GOT3 (cell line): ENCODE measurements at regions not wholly inside any gene's neighbourhood (a gene's known extent, or its start where the extent isn't known, plus 50 kb on each side); places are given as distances from the start of the nearest gene placed in this dataset.
"Not testable (repeated sequence)": the region's sequence is repeated elsewhere in the genome, so short reads cannot be mapped to it uniquely, and the experiment has no call there.

Source experiments
- DNase-seq: peaks from one replicate; lab custom pipeline; 2025; ENCODE audit warnings: mixed read lengths; lab: John Stamatoyannopoulos, UW

DNA sequence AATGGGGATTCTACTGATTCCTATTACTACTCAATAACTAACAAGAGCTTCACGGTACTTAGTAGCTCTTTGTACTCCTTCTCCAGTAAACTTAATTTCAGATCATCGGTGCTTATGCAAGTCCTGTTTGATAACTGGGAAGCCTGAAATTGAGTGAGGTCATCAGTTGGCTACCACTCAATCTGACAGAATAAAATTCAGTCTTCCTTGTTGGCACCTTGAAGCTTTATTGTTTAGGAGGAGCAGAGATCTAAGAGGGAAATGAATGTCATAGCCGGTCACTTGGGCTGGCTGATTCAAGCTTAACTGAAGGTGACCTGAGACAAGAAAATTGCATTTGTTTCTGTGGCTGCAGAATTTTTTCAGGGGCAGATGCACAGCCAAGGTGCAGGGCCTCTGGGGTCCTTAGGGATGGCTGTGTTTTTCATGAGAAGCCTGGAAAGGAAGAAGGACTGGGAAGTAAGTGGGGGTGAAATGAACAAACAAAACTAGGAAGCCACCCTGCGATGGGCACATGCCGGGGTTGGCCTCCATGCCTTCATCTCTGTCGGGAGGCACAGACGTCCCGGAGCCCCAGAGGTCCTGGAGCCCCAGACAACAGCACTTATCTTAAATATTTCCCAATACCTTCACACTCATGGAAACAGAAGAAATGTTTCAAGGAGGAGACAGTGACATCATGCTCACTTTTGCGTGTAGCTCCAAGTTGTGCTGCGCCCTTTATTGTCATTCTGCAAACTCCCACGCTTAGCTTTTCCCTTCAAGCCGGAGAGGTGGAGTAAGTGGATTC is 85.0 kb upstream of the KIF5B start:
- no peak for DNase-seq

DNA sequence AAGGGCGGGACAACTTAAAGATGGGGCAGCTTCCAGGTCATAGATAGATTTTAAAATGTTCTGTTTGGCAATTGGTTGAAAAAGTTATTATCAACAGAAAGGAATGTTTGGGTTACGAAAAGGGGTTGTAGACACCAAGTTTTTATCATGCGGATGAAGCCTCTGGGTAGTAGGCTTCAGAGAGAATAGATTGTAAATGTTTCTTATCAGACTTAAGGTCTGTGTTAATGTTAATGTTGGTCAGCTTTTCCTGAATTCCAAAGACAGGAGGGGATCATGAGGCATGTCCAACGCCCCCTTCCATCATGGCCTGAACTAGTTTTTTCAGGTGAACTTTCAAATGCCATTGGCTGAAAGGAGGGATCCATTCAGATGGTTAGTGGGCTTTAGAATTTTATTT is 84.2 kb upstream of the KIF5B start:
- DNase-seq: no peak

DNA sequence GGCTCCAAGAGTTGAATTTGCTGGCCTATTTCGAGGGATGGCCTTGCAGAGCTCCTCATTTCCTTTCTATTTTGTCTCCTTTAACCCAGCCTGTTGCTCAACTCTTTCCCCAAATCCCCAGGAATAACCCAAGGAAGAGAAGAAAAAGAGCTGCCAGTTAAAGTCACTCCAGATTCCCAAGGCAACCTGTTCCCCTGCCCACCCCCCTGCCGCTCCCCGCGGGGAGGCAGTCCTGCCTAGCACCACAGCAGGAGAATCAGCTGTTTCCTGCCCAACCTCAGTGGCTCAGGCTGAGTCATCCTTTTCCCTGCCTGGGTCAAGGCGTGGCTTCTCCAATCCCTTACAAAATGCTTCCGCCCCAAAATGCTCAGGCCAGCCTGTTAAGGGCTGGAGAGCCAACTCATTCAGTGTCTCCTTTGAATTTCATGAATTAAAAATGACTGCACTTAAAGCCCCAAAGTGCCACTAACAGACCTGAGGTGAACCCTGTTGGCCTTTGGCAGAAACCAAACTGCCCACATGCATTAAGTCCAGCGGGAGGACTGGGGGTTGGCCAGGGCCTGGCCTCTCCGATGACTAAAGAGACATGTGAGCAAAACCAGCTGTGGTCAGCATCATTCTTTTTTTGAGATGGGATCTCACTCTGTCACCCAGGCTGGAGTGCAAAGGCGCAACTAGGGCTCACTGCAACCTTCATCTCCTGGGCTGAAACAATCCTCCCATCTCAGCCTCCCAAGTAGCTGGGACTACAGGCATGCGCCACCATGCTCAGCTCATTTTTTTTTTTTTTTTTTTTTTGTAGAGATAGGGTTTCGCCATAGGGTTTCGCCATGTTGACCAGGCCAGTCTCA is 83.2 kb upstream of the KIF5B start:
- peak; percentile 60 for DNase-seq

DNA sequence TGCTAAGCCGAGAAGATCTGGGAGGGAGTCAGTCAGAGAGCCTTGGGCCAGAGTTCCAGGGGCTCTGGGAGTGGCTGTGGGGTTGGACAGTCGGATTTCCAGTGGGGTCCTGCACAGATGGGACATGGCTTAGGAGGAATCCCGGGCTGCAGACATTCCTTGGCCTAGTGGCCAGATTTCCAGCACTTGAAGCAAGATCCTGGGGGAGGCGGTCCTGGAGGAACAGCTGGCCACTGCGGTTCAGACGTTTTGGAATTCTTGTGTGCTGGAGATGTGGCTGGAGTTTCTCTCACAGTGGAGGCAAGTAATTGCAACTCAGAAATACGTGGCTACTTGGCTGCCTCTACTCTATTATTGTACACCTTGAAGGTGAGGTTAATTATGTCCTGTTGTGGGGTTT is 80.7 kb upstream of the KIF5B start:
- not testable (repeated sequence) for DNase-seq

DNA sequence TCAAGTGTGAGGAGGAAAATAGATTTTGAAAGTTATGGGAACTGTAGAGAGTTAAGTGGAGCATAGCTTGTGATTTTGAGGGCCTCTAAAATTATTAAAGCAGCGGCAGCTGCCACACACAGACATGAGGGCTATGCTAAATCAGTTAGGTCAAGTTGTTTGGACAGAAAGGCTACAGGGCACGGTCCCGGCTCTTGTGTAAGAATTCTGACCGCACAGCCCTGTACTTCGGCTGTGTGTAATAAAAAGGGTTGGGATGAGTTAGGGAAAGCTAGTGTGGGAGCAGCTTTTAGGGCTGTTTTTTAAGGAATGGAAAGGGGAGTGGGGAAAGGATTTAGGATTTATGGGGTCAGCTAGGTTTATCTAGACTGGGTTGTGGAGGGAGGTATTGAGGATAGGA is 79.6 kb upstream of the KIF5B start:
- DNase-seq: not testable (repeated sequence)

DNA sequence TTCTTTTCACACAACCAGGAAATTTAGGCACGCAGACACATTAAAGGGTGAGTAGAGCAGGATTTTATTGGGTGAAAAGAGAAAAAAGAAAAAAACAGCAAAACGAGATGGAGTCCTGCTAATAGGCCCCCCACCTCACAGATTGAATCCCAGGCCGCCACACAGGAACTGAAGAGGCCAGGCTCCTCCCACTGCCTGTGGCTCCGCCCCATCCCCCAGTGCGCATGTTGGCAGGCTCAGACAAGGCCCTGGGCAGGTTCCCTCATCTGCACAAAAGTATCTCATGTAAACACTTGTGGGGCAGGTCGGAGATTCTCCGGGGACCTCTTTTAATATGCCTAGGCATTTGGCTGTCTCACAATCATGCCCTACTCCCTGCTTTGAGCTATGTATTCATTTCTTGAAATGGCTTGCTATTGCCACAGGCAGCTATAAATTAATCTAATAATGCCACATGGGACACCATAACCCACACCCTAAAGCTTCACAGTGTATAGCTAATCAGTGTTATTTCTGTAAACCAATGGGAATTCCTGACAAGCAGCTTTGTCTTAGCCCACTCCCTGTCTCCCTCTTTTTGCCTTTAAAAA is 76.2 kb upstream of the KIF5B start:
- DNase-seq: no peak

DNA sequence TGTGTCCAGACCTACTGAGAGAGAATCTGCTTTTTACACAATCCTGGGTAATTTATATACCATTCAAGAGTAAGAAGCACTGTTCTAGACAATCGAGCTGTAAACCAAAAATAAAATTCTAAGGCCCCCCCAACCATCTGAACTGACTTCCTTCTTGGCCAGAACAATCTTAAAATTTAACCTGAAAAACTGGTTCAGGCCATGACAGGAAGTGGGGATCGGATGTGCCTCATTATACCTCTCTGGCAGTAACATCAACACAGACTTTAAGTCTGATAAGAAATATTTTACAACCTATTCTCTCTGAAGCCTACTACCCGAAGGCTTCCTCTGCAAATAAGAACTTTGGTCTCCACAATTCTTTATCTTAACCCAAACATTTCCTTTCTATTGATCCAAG is 75.2 kb upstream of the KIF5B start:
- no peak for DNase-seq

DNA sequence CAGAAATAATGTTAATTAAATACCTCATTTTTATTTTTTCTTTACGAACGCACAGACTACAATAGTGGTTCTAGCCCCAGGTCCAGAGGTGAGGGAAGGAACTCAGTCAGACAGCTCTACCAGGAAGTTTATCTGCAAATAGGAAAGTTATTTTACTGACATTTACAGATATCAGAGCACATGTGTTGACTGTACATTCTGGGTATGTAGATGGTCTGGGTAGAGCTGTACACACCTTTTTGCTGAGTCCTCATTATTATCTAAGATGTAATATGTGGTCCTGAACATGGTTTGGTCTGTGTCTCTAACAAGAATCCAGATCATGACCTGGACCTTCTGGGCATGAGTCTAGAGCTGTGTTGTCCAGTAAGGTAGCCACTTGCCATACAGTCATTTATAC is 74.6 kb upstream of the KIF5B start:
- DNase-seq: no peak

DNA sequence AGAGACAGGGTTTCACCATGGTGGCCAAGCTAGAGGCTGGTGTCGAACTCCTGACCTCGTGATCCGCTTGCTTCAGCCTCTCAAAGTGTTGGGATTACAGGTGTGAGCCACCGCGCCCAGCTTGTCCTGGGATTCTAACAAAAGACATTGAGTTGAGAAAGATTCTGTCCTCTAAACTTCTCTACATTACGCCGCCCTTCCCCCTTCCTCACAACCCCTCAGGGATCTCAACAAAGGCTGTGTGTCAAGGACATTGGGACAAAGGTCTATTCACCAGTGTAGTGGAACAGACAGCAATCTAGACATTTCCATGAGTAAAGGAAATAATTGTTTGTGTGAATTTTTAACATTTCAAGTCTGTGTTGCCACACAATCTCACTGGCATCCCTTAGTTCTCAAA is 68.8 kb upstream of the KIF5B start:
- no peak for DNase-seq

DNA sequence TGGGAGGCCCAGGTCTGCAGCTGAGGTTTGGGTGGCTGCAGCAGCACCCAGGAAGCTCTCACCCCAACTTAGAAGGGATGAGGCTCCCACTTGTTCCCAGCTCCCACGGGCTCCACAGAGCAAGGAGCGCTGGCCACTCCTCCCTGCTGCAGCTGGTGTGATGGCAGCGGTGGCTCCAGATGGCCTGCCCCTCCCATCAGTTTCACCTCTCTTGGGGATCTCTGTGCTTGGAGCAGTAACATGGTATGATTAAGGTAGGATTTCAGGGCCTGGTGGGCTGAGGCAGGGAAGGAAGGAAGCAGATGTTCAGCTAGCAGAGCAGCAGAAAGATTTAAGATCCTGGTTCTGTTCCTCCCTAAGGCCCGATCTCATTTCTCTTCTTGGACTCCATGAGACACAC is 66.8 kb upstream of the KIF5B start:
- no peak for DNase-seq

DNA sequence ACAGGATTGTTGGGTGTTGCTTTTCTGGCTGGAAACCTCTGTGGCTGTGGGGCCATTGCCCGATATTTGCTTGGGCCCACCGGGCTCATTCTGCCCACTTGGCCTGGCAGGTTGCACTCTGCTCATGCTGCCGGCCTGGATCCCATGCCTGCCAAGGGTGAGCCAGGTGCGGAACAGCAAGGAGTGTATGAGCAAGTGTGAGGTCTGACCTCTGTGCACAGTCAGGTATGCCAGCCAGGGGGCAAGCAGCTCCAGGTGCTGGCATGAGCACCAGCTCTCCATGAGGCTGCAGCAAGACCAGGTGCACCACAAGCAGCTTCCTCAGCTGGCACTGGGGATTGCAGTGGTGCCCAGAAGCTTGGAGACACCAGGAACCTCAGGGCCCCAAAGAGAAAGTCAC is 65.4 kb upstream of the KIF5B start:
- DNase-seq: no peak

DNA sequence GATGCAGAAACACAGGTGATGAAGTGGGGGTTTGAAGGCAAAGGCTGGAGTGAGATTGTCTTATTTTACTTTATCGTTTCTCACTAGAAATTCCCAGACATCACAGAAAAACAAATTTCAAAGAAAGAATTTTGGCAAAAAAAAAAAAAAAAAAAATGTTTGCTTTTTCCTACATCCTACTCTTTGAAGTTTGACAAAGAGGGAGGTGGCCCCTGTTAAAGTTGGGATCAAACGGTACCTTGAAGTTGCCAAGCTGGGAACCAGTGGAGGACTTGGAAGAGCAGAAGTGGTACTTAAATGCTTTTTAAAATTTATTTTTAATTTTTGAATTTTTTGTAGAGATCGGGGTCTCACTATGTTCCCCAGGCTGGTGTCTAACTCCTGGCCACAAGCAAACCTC is 63.9 kb upstream of the KIF5B start:
- no peak for DNase-seq

DNA sequence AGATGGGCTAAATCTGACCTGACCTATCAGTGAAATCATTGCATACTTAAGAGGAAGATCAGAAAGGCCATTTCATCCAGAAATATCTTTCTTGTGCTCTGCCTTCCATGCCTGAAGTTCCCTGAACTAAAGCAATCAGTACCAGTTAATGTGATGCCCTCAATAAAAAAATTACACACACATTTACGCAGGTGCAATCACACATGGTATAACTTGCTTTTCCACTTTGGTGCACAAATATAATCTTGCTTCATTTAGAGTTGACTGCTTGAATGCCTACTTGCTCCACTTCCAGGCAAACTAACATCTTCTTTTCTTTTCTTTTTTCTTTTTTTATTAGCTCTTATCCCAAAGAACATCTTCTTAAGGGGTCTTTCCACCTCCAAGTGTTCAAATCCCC is 58.3 kb upstream of the KIF5B start:
- no peak for DNase-seq

DNA sequence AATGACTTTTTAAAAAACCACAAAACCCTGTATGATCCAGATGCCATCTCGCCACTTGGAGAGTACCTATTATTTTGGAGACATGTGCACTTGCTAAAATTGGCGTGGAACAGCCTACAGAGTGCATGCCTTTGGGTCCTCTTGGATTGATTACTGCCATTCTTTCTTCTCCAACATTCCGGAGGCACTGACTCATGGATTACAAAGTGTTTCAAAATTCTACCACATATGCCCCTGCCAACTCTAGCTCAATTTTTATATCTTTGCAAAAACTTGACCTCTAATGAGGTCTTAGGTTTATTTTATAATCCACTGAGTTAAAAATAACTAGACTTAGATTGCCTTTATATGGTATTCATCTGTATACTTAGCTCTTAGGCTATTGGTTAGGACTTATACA is 55.8 kb upstream of the KIF5B start:
- DNase-seq: no peak

DNA sequence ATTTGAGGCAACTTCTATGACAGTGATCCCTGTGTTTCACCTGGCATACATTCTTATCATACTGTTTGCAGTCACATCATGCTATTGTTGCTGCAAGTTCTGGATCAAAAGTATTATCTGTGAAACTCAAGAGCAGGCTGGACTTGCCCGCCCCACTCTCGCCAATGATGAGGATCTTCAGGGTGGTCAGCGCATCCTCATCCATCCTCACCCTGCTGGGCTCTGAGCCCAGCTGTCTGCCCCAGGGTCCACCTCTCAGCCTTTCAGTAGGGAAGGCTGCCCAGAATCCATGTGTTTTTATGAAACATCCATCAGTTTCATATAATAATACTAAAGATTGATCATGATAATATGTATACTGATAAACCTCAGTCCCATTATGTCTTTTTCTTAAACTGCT is 55.4 kb upstream of the KIF5B start:
- DNase-seq: no peak

DNA sequence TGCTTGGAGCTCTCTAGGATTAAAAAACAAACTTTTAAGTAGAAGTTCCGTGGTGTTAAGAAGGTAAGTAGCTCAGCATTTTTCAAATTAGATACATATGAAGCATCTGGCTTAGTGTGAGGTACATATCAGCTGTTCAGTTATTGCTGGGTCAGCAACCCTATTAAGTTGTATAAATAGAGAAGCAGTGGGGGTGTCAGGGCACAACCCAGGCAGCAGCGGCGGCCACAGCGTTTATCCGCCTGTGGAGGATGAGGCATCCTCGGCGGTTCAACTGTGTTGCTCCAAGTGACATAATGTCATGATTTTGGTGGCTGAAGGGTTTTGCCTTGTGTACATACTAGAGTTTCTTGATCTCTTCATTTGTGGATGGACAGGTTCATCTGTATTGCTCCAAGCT is 54.6 kb upstream of the KIF5B start:
- DNase-seq: no peak

DNA sequence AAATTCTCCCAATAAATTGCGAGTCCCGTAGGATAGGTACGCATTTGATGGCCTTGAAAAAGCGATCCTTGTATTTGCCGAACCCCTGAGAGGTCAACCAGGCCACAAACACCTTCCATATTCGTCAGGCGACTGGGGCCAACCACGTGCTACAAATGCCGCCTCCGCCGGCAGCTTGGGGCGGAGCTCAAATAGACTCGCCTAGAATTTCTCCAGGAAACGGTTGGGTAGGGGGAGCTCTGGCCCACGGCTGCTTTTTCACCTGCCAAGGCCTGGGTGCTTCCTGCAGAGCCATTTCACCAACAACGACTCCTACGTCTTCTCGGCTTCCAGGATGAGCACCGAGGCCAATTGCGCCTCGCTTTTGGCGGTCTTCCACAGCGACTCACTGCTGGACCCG is 53.4 kb upstream of the KIF5B start:
- no peak for DNase-seq
